ENCODE measurements at regions not wholly inside any gene's neighbourhood (a gene's known extent, or its start where the extent isn't known, plus 50 kb on each side); places are given as distances from the start of the nearest gene placed in this dataset.
"Not testable (repeated sequence)": the region's sequence is repeated elsewhere in the genome, so short reads cannot be mapped to it uniquely, and the experiment has no call there.

DNA sequence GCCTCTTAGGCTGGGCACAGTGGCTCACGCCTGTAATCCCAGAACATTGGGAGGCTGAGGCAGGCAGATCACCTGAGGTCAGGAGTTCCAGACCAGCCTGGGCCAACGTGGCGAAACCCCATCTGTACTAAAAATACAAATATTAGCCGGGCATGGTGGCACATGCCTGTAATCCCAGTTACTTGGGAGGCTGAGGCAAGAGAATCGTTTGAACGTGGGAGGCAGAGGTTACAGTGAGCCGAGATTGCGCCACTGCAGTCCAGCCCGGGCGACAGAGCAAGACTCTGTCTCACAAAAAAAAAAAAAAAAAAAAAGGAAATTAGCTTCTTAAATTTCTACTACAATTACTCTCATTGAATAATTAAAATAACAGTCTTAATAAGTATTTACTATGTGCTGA, 52.4 kb upstream of the JARID2 start:
- DNase-seq = not testable (repeated sequence)

GRCh38 chr6:15194453-15194852, 51.4 kb upstream of the JARID2 start:
- DNase-seq = no peak
